GM20000 (cell line): ENCODE measurements at regions not wholly inside any gene's neighbourhood (a gene's known extent, or its start where the extent isn't known, plus 50 kb on each side); places are given as distances from the start of the nearest gene placed in this dataset.

Experiments
- DNase-seq: peaks from one replicate; pipeline ENCODE4 v3.0.0; 2012; ENCODE audit warnings: low spot score
- TF ChIP-seq, protein P1 (sequence below): IDR thresholded peaks from 2 replicates; pipeline ENCODE4 v1.5.1; 2012; ENCODE audit warnings: mild to moderate bottlenecking, control low read depth; ENCODE audit errors: extremely low read depth, missing control alignments

GRCh38 chr7:41832941-41833340 lies 130.1 kb upstream of the INHBA start:
- DNase-seq, result no peak
- TF ChIP-seq, protein P1, sequence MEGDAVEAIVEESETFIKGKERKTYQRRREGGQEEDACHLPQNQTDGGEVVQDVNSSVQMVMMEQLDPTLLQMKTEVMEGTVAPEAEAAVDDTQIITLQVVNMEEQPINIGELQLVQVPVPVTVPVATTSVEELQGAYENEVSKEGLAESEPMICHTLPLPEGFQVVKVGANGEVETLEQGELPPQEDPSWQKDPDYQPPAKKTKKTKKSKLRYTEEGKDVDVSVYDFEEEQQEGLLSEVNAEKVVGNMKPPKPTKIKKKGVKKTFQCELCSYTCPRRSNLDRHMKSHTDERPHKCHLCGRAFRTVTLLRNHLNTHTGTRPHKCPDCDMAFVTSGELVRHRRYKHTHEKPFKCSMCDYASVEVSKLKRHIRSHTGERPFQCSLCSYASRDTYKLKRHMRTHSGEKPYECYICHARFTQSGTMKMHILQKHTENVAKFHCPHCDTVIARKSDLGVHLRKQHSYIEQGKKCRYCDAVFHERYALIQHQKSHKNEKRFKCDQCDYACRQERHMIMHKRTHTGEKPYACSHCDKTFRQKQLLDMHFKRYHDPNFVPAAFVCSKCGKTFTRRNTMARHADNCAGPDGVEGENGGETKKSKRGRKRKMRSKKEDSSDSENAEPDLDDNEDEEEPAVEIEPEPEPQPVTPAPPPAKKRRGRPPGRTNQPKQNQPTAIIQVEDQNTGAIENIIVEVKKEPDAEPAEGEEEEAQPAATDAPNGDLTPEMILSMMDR, result no peak

GRCh38 chr7:41830271-41830670 lies 127.4 kb upstream of the INHBA start:
- no peak for DNase-seq
- TF ChIP-seq, protein P1, result no peak

DNA sequence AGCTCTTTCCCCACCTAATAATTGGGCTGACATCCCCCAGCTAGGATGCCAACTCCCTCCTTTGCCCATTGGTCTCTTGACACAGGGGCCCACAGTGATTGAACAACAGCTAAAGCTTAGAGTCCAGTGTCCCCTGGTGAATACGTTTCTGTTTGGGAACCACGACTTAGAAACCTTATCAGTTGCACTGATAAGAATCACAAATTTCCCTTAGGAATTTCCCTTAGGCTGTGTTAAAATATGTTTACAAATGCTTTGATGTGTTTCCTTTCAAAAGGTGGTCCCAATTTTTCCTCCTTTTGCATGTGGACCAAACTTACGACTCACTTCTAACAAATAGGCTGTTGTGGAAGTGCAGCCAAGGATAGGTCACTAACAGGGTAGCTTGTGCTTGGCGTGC lies 126.0 kb upstream of the INHBA start:
- no peak for DNase-seq
- TF ChIP-seq, protein P1, result no peak

DNA sequence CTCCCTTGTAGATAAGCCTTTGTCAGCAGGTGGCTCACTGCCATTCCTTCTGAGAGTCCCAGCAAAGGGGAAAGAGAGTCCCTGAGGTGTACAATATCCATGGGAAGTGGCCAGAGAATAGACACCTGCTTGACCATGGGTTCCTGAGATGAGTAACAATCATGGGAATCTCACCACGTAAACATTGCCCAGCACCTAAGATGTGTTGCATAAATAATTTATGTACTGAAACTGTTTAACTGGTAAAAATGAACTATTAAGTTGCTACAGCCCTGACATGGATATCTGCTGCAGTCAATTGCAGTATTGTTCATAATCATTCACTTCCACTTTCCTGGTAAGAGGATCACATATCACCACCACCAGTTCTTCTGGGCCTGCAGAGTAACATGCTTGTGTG lies 123.8 kb upstream of the INHBA start:
- TF ChIP-seq, protein P1, result no peak
- no peak for DNase-seq

DNA sequence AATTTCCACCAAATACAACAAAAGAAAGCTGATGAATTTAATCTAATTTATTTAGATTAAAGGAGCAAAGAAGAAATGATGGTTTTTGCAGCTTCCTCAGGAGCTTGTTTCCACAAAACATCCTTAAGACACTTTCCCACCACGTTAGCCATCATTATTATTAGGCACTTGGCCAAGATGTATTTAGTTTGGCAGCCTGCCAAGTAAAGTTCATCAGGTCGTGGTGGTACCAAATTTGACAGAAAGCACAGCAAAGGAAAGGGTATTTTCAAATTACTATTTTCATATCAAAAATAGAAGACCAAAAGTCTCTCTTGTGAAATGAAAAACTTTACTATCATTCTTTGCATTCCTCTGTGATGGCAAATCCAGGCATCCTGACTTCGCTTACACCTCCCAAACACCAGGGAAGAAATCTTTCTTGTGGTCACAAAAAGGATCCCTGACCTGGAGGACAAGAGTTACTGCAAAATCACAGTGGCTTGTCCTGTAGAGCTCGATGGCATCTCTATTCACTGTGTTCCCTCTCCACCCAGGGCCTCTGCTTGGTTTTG lies 123.1 kb upstream of the INHBA start:
- no peak for DNase-seq
- TF ChIP-seq, protein P1, result no peak

- TF ChIP-seq, protein P1, result no peak
- no peak for DNase-seq
These were observed 121.4 kb upstream of the INHBA start for GRCh38 chr7:41824284-41824683.

DNA sequence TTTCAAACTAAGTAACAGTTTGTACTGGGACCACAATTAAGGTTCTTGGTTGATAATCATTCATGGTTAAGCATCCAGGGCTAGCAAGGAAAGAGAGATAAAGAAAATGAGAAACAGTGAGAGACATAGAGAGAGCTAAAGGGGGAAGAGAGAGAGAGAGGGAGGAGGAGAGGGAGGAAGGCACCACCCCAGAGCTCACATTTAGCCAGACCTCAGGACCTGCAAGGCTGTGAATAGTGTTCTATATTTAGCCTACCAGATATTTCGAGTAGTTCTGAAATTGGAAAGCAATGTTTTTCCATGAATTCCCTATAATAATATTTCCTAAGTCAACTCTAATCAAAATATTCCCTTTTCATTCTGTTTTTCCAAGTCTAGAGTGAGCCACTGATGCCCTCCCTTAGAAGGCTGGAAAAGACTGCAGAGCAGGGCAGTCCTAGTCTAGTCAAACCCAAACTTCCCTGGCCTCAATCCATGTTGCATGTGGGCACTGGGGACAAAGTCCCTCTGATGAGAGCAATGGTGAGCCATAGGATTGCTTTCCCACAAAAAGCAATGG lies 119.4 kb upstream of the INHBA start:
- TF ChIP-seq, protein P1, result no peak
- DNase-seq, result no peak
